ENCODE measurements at regions not wholly inside any gene's neighbourhood (a gene's known extent, or its start where the extent isn't known, plus 50 kb on each side); places are given as distances from the start of the nearest gene placed in this dataset.

DNA sequence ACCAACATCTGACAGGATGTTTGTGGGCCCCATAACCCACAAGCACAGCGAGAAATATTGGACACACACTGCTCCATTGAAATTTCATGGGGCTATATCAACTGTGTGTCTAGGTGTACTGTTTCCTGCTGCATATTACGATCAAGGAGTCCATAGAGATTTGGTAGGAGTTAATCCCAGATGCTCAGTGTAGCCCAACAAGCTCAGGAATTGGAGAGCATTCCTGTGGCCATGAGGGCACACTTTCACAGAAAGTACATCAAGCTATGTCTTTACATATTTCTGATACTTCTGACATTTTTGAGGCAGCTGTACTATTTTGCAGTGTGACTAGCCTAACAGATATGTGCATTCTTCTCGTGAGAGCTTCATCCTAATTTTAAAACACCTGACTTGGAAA lies 473.1 kb downstream of the PTH2R start:
- Histone ChIP-seq H3K27ac (no peak overlapping the region), H3K4me2 (no peak overlapping the region), H3K9me2 (replicated peaks; ENCODE audit: insufficient read depth) (no peaks in the 10 kb centered on the region), H3K4me3 (no peak overlapping the region), H3K79me2 (no peaks in the 10 kb centered on the region), H3K36me3 (replicated peaks; ENCODE audit: insufficient read depth, low read depth) (no peaks in the 10 kb centered on the region), H3K4me1 (ENCODE audit: insufficient read depth) (no peaks in the 10 kb centered on the region), H4K20me1 (ENCODE audit: insufficient read depth, poor library complexity, severe bottlenecking) (no peaks in the 10 kb centered on the region), H3K27me3 (no peaks in the 10 kb centered on the region), H3K9me3 (ENCODE audit: low read depth) (no peaks in the 10 kb centered on the region), H2AFZ (no peak overlapping the region)
- TF ChIP-seq EZH2 (IDR thresholded peaks at IDR 0.05; ENCODE audit: borderline replicate concordance) (no peak), EZH2phosphoT487 (IDR thresholded peaks at IDR 0.05; ENCODE audit: low read depth, severe bottlenecking, unreplicated experiment) (no peak)
- TF ChIP-seq, protein P1, sequence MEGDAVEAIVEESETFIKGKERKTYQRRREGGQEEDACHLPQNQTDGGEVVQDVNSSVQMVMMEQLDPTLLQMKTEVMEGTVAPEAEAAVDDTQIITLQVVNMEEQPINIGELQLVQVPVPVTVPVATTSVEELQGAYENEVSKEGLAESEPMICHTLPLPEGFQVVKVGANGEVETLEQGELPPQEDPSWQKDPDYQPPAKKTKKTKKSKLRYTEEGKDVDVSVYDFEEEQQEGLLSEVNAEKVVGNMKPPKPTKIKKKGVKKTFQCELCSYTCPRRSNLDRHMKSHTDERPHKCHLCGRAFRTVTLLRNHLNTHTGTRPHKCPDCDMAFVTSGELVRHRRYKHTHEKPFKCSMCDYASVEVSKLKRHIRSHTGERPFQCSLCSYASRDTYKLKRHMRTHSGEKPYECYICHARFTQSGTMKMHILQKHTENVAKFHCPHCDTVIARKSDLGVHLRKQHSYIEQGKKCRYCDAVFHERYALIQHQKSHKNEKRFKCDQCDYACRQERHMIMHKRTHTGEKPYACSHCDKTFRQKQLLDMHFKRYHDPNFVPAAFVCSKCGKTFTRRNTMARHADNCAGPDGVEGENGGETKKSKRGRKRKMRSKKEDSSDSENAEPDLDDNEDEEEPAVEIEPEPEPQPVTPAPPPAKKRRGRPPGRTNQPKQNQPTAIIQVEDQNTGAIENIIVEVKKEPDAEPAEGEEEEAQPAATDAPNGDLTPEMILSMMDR (IDR thresholded peaks at IDR 0.05; ENCODE audit: poor library complexity), result no peak
- WGBS (ENCODE audit: low lambda C conversion rate, missing lambda C conversion rate), result 87% methylated on average over 3 of the region's 3 CpGs
- DNase-seq (ENCODE audit: low spot score), result no peak

- Histone ChIP-seq H3K4me3 (no peak overlapping the region), H3K27ac (no peak overlapping the region), H3K9me2 (replicated peaks; ENCODE audit: insufficient read depth) (no peaks in the 10 kb centered on the region), H4K20me1 (ENCODE audit: insufficient read depth, poor library complexity, severe bottlenecking) (no peaks in the 10 kb centered on the region), H3K4me2 (no peak overlapping the region), H2AFZ (no peak overlapping the region), H3K36me3 (replicated peaks; ENCODE audit: insufficient read depth, low read depth) (no peaks in the 10 kb centered on the region), H3K79me2 (no peaks in the 10 kb centered on the region), H3K9me3 (ENCODE audit: low read depth) (no peaks in the 10 kb centered on the region), H3K27me3 (no peaks in the 10 kb centered on the region), H3K4me1 (ENCODE audit: insufficient read depth) (no peaks in the 10 kb centered on the region)
- DNase-seq (ENCODE audit: low spot score), result no peak
- TF ChIP-seq, protein P1 (IDR thresholded peaks at IDR 0.05; ENCODE audit: poor library complexity), result no peak
- TF ChIP-seq EZH2phosphoT487 (IDR thresholded peaks at IDR 0.05; ENCODE audit: low read depth, severe bottlenecking, unreplicated experiment), result no peak
- TF ChIP-seq EZH2 (IDR thresholded peaks at IDR 0.05; ENCODE audit: borderline replicate concordance), result no peak
- 84% methylated on average over 4 of the region's 4 CpGs for WGBS (ENCODE audit: low lambda C conversion rate, missing lambda C conversion rate)
These were observed 473.6 kb downstream of the PTH2R start for GRCh38 chr2:208880171-208880570.

GRCh38 chr2:208890486-208890885 lies 483.9 kb downstream of the PTH2R start:
- H3K9me2 ChIP-seq (replicated peaks; ENCODE audit: insufficient read depth), result no peaks in the 10 kb centered on the region
- no peak overlapping the region for H3K4me3 ChIP-seq
- no peaks in the 10 kb centered on the region for H3K4me1 ChIP-seq (ENCODE audit: insufficient read depth)
- 83% methylated on average over 2 of the region's 2 CpGs for WGBS (ENCODE audit: low lambda C conversion rate, missing lambda C conversion rate)
- TF ChIP-seq, protein P1 (IDR thresholded peaks at IDR 0.05; ENCODE audit: poor library complexity), result no peak
- no peaks in the 10 kb centered on the region for H3K27me3 ChIP-seq
- H3K79me2 ChIP-seq, result no peaks in the 10 kb centered on the region
- no peaks in the 10 kb centered on the region for H3K9me3 ChIP-seq (ENCODE audit: low read depth)
- no peaks in the 10 kb centered on the region for H4K20me1 ChIP-seq (ENCODE audit: insufficient read depth, poor library complexity, severe bottlenecking)
- H3K36me3 ChIP-seq (replicated peaks; ENCODE audit: insufficient read depth, low read depth), result no peaks in the 10 kb centered on the region
- H3K27ac ChIP-seq, result no peak overlapping the region
- no peak overlapping the region for H3K4me2 ChIP-seq
- DNase-seq (ENCODE audit: low spot score), result no peak
- H2AFZ ChIP-seq, result no peak overlapping the region

GRCh38 chr2:208892203-208892602 lies 485.6 kb downstream of the PTH2R start:
- no peak for DNase-seq (ENCODE audit: low spot score)
- Histone ChIP-seq H3K79me2 (no peaks in the 10 kb centered on the region), H3K9me3 (ENCODE audit: low read depth) (no peaks in the 10 kb centered on the region), H3K27ac (no peak overlapping the region), H3K9me2 (replicated peaks; ENCODE audit: insufficient read depth) (no peaks in the 10 kb centered on the region), H3K36me3 (replicated peaks; ENCODE audit: insufficient read depth, low read depth) (no peaks in the 10 kb centered on the region), H3K4me3 (no peak overlapping the region), H3K4me2 (no peak overlapping the region), H3K4me1 (ENCODE audit: insufficient read depth) (no peaks in the 10 kb centered on the region), H4K20me1 (ENCODE audit: insufficient read depth, poor library complexity, severe bottlenecking) (no peaks in the 10 kb centered on the region), H2AFZ (no peak overlapping the region), H3K27me3 (no peaks in the 10 kb centered on the region)
- no peak for TF ChIP-seq EZH2 (IDR thresholded peaks at IDR 0.05; ENCODE audit: borderline replicate concordance)
- TF ChIP-seq EZH2phosphoT487 (IDR thresholded peaks at IDR 0.05; ENCODE audit: low read depth, severe bottlenecking, unreplicated experiment), result no peak
- TF ChIP-seq, protein P1 (IDR thresholded peaks at IDR 0.05; ENCODE audit: poor library complexity), result no peak
